Hematopoietic multipotent progenitor cell treated with erythropoietin and hydrocortisone succinate and interleukin-3 and kit ligand, for 6 days (in vitro differentiated cells): ENCODE measurements at regions not wholly inside any gene's neighbourhood (a gene's known extent, or its start where the extent isn't known, plus 50 kb on each side); places are given as distances from the start of the nearest gene placed in this dataset.
"Not testable (repeated sequence)": the region's sequence is repeated elsewhere in the genome, so short reads cannot be mapped to it uniquely, and the experiment has no call there.

ENCODE experiments used
- DNase-seq: peaks from one replicate; pipeline ENCODE4 v3.0.0-alpha.2; 2015

GRCh38 chr11:130645843-130646197, 197.4 kb downstream of the ADAMTS15 start:
- DNase-seq: no peak

DNA sequence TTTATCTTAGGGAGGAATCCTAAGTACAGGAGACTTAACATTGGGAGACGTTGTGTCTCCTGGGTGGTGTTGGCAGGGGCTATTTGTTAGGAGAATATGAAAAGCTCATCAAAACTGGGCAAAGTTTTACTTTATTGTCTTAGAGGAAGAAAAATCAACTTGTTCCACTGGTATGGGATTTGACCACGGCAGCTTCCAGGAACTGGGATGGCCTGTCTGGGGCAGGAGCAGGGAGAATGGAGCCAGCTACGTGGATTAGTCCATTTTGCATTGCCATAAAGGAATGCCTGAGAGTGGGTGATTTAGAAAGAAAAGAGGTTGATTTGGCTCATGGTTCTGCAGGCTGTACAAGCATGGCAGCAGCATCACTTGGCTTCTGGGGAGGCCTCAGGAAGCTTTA, 198.4 kb downstream of the ADAMTS15 start:
- DNase-seq: no peak

GRCh38 chr11:130647371-130647770, 198.9 kb downstream of the ADAMTS15 start:
- no peak for DNase-seq

- DNase-seq: no peak
Measured at GRCh38 chr11:130649801-130650200, 201.4 kb downstream of the ADAMTS15 start.

GRCh38 chr11:130650456-130651030, 202.1 kb downstream of the ADAMTS15 start:
- DNase-seq: no peak

DNA sequence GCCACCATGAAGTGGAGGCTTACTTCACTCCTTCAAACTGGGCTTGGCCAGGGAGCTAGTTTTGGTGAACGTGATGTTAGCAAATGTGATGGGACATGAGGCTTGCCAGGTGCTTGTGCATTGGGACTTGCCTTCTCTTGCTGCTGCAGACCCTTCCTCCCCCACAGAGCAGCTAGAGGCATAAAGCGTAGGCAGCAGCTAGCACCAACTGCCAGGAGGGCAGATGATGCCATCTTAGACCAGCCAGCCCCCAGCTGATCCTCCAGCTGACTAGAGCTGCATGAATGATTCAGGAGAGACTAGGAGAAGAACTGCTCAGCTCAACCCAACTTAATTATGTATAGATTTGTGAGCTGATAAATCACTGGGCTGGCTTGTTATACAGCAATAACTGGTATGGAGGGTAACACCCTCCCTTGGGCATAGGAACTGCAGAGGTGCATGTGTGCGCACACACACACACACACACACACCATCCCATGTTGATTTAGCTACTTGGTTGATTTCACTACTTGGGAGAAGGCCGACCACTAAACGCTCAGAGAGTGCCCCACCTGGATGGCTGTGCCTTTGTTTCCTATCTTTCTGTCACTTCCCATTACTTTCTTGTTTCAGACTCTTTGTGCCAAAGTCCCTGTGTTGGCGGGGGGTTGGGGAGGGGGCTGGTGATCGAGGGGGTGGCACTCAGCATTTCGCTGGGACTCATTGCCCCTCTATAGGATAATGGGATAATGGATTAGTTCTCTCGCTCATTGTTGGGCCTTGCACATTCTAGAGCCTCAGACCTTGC, 202.8 kb downstream of the ADAMTS15 start:
- DNase-seq: no peak

- DNase-seq: peak; percentile 2
Measured at GRCh38 chr11:130652671-130653335, 204.4 kb downstream of the ADAMTS15 start.

DNA sequence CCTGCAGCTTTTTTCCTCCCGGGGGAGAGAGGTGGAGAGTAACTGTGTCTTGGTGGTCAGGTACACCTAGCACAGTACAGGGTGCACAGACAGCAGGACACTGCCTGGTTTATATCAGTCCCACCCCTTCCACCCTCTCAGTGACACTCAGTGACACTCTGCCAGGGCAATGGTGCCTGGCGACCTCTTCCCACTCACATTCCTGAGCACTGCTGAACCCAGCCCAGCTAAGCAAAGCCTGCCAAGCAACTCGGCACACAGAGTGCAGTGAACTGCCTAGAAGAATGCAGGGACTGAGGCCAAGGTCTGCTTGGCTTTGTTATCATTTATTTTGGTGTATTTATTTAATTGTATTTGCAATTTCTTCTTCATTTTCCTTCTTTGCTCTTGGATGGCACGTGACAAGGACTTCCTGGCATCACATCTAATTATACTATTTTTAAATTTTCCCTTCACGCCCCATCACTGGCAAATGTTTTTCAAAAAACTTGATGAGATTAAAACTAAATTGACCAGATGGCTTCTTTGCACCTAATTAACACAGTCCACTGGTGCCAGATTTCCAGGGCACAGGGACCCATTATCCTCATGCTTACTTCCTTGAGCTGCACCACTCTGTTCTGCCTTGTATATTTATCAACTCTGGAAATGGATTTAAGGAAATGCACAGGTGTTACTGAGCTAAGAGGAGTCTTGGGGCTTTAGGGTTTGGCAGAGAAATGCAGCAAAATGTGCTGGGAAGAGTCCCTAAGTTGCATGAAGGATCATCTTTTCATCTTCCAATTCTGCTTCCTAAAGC, 205.6 kb downstream of the ADAMTS15 start:
- no peak for DNase-seq

- no peak for DNase-seq
Measured at GRCh38 chr11:130655300-130655699, 206.9 kb downstream of the ADAMTS15 start.

DNA sequence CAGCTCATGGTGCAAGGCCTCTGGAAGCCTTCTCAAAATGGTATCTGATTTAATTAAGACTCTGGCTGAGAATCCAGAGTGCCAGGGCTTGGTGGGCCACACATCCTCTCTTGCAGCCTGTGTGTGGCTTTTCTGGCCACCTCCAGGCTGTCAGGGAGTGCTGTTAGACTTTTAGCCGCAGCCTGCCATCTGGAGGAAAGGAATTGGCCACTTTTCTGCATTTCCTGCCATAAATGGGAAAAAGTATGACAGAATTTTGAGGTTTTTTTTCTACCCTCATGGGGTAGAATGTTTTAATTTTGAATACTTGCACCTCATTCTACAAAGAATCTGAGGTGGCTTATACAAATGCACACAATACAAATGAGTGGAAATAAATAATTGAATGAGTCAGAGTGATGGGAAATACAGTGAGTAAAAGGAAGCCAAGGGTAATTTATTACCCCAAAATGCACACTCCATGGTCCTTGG, 218.4 kb downstream of the ADAMTS15 start:
- no peak for DNase-seq

- DNase-seq: no peak
Measured at GRCh38 chr11:130668751-130669150, 220.3 kb downstream of the ADAMTS15 start.

DNA sequence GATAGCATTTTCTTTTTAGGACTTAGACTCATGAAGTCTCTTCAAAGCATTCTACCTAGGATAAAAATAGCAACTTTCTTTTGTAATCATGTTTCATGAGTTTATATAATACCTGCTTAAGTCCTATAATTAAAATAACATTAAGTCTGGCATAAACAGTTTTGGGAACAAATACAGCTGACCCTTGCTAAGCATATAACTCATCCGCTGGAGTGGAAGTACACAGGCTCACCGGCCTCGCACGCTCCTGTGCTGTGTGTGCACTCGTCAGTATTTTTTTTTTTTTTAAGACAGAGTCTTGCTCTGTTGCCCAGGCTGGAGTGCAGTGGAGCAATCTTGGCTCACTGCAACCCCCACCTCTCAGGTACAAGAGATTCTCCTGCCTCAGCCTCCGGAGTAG, 221.8 kb downstream of the ADAMTS15 start:
- DNase-seq: no peak

GRCh38 chr11:130671801-130672700, 223.6 kb downstream of the ADAMTS15 start:
- DNase-seq: no peak

DNA sequence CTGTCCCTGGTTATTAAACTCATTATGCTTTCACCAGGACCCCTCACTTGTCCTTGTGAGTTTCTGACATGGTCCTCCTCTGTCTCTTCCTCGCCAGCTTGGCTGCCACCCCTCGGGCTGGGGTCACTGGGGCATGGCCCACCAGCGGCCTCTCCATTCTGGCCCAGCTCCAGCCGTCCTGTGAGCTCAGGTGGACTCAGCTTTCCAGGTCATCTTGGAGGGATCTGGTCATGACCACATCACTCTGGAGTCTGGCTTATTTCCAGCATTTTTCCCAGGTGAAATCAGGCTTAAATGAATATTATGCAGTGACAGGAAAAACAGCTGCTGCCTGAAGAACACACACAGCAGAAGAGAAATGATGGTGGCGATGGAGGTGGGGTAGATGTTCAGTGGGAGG, 224.5 kb downstream of the ADAMTS15 start:
- no peak for DNase-seq

DNA sequence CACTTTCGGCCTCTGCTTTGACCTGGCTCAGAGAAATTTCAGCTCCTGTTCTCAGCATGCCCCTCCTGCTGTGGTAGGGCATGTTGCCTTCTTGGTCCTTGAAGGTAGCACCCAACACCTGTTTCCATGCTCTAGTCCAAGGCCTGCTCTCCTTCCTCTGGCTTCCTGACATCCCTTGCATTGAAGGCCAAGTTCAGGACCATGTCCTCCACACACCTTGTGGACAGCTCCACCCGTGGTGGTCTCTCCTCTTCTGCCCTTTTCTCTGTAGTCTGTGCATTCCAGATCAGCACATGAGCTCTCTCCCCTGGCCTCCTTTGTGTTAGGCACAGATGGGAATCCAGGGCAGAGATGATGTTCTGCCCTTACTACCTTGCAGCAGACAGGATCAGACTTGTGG, 225.3 kb downstream of the ADAMTS15 start:
- DNase-seq: no peak

DNA sequence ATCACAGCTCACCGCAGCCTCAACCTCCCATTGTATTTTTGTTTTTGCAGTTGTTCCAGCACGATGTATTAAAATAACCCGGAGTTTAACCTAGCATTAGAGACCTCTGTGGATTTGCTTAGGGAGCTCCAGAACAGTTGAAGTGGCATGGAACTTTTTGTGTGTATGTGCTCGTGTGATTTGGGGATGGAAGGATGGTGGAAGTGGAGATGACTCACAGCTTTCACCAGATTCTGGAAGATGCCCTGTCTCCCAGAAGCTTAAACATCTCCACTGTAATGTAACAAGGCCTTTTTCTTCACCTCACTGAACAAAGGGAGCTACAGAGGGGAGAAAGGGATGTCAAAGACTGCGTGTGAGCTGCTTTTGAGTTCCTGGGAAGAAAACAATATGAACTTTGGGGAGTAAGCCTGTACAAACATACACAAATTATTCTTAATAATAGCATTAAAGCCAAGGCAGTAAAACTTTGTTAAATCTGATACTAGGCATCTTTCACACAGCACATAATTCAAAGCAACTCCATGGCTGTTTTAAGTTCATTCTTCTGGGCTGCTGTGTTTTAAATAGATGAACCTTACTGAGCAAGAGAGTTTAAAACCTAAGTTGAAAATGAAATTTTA, 226.4 kb downstream of the ADAMTS15 start:
- no peak for DNase-seq

DNA sequence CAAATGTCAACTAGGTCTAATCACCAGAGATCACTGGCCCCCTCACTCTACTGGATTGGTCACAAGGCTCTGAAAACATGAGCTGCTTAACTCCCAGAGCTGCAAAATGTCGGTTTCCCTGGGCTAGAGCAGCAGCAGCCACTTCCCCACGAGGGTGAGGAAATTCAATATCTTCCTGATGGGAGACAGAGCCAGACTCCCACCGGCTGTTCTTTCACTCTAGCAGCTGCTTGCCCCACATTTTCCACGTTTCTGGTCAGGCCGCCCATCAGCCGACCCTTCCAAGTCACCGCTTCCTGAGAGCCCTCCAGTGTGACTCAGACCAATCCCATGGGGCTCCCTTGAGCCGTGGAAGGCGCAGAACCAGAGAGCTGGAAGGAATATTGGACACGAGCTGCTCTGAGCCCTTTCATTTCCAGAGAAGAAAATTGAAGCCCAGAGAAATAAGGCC, 227.0 kb downstream of the ADAMTS15 start:
- DNase-seq: no peak

DNA sequence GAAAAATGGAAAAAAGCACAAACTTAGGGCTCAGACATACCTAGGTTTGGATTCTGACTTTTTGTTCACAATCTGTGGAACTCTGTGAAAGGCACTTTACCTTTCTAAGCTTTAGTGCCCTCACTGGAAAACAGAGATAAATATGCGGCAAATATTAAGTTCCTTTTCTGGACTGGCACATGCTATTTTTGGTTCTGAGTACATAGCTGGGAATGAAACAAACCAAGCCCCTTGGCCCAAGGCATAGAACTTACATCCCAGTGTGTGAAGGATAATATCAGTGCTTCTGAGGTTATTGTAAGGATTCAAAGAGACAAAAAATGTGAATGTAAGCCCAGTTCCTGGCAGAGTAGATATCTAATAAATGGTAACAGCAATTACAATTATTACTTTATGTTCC, 227.5 kb downstream of the ADAMTS15 start:
- no peak for DNase-seq

- no peak for DNase-seq
Measured at GRCh38 chr11:130677486-130678153, 229.2 kb downstream of the ADAMTS15 start.

DNA sequence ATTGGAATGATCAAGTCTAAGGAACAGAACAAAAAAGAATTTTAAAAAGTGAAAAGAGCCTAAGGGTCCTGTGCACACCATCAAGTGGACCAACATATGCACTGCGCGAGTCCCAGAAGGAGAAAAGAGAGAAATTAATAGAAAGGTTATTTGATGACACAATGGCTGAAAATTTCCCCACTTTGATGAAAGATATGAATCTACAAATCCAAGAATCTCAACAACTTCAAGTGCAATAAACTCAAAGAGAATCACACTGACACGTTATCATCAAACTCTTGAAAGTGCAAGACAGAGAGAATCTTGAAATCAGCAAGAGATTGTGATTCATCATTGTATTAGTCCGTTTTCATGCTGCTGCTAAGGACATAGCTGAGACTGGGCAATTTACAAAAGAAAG, 230.8 kb downstream of the ADAMTS15 start:
- DNase-seq: no peak

GRCh38 chr11:130682471-130682870, 233.8 kb downstream of the SNX19 start:
- DNase-seq: not testable (repeated sequence)
